ENCODE measurements at regions not wholly inside any gene's neighbourhood (a gene's known extent, or its start where the extent isn't known, plus 50 kb on each side); places are given as distances from the start of the nearest gene placed in this dataset.
"Not testable (repeated sequence)": the region's sequence is repeated elsewhere in the genome, so short reads cannot be mapped to it uniquely, and the experiment has no call there.

DNA sequence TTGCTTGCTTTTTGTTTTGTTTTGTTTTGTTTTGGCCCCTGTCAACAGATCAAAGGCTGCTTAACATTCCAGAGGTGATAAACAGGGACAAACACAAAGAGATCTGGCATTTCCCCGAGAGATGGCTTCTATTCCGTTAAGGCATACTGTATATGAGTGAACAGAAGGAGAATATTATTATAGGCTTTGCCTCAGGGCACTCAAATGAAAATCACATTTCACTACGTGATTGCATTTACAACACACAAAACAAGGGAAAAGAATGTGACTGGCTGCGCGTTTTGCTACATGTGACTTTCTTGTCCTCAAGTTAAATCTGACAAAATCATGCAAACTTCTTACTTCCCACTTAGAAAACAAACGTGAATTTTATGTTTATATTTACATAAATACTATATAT, 1037.9 kb upstream of the DDX18 start:
- DNase-seq = no peak

DNA sequence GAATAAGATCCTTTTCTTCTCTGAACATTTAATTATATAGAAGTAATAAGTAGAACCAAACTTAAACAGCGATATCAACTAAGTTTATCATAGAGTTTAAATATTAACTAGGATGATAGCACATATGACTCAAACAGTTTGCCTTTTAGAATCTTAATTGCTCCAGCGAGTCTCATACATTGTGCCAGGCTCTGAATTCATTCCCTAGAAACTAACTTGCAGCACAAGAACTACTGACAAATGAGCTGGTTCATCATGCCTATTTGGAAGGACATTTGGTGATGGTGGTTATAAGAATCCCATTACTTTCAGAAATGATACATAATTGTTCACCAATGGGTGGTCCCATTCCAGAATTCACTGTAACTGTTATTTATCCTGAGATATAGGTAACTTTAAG, 1026.6 kb upstream of the DDX18 start:
- DNase-seq = no peak

DNA sequence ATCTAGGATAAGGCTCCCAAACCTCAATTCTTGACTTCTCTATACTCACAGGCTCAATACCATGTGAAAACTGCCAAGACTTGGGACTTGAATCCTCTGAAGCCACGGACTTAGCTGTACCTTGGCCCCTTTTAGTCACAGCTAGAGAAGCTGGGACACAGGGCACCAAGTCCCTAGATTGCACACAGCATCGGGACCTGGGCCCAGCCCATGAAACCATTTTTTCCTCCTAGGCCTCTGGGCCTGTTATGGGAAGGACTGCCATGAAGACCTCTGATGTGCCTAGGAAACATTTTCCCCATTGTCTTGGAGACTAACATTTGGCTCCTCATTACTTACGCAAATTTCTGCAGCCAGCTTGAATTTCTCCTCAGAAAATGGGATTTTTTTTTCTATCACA, 1011.8 kb upstream of the DDX18 start:
- no peak for DNase-seq

DNA sequence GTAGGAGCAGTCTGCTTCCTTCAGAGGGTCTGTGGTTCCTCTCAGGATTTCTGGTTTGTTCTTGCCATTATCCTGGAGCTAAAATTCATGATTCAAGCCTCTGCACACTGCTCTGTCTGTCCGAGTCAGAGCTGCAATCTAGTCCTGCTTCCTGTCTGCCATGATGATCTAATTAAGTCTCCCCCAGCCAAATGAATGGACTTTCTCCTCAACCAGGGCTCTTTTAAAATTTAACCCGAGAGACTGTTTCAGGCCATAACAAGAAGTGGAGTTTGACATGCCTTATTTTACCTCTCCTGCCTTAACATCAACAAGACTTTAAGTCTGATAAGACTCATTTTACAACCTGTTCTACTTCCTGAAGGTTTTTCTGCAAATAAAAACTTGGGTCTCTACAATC, 1009.6 kb upstream of the DDX18 start:
- no peak for DNase-seq

DNA sequence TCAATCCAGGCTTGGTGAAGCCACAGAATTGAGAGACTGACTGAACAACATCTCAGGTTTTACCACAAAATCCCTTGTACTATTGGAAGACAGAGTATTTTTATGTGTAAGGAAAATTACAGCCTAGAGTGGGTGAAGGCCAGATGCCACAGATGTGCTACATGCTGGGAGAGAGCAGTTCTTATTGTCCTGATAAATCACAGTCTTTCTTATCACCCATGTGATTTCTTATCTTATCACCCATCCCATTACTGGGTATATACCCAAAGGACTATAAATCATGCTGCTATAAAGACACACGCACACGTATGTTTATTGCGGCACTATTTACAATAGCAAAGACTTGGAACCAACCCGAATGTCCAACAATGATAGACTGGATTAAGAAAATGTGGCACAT, 1008.0 kb upstream of the DDX18 start:
- not testable (repeated sequence) for DNase-seq

DNA sequence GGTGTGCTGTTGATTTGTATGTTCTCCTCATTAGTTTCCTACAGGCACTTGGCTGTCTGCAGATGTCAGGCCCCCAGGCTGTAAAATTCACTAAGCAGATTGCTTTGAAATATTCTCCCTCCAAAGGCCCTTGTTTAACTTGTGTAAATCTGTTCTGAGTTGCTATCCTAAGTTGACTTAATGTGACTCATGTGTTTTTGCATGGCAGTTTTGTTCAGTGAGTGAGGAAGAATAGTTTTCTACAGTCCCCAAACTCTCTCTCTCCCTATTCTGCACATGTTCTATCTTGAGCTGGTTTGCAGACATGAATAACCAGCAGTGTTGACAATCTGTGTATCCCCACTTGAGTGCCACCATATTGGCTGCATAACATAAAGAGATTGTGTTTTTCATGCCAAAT, 1005.4 kb upstream of the DDX18 start:
- no peak for DNase-seq

DNA sequence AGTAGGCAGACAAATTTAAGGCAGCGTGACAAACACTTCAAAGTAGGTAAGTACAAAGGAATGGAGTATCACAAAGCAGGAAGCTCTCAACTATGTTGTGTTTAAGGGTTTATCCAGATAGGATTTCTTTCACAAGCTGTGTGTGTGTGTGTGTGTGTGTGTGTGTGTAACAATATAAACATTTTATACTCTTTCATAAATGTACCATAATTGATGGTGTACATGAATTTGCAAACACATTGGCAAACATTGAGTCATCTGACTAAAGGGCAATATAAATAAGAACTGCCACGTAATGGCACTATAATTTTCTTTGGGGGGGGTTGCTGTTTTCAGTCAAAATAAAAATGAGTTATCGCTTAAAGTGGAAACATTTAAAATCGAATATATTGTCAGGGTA, 1004.4 kb upstream of the DDX18 start:
- DNase-seq = no peak

DNA sequence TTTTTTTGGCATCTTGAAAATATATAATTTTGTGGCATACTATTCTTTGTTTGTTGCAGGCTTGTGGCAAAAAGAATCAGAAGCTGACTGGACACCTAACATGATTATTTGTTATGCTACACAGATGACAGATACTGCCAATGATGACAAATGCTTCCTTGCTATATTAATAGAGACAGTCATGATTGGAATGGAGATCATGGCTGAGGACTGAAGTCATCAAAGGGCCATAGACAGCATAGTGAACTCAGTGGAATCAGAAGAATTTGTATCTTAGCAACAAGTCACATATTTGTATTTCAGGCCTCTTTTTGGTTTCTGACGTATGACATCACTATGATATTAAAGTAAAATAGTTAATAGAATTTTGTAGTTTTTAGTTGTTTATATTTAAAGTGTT, 1003.8 kb upstream of the DDX18 start:
- DNase-seq = no peak

DNA sequence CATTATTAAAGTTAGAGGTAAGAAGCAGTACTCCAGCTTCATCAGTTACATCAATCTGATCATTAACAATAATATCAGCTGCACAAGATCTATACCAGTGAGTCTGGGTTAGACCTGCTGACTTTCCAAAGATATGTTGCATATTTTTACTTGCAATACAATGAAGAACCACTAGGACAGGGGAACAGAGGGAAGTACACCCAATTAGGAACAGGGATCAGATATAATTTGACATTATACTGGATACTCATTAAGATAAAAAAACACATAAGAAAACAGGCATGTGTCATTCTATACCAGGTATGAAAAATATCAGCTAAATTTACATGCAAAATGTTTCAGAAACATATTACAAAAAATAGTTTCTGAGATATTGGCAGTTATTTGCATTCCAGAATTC, 995.1 kb upstream of the DDX18 start:
- no peak for DNase-seq

DNA sequence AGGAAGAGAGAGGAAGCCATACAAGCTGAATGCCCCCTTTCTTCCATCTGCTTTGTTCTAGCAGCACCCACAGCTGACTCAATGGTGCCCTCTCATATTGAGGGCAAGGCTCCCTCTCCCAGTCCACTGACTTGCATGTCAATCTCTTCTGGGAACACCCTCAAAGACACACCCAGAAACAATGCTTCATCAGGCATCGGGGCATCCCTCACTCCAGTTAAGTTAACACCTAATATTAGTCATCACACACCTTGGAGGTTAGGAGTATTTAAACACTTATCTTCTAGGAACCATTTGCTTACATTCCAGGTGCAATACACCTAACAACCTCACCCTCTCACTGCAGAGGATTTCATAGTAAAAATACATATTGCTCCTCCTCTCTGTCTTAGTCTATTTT, 993.5 kb upstream of the DDX18 start:
- DNase-seq = no peak

DNA sequence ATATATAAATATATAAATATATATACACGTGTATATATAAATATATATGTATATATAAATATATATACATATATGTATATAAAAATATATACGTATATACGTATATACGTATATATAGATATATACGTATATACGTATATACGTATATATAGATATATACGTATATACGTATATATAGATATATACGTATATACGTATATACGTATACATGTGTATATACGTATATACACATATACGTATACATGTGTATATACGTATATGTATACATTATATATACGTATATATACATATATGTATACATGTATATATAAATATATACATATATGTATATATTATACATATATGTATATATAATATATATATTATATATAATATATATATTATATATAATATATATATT, 984.9 kb upstream of the DDX18 start:
- not testable (repeated sequence) for DNase-seq

DNA sequence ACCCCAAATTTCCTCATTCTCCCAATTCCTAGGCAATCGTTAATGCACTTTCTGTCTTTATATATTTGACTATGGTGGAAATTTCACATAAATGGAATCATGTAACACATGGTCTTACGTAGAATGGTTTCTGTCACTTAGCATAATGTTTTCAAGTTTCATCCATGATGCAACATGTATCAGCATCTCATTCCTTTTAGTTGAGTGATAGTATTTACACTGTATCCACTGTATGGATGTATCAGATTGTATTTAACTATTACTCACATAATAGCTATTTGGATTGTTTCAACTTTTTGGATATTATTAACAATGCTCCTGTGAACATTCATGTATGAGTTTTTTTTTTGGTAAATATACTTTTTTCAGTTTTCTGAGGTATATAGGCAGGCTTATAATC, 982.3 kb upstream of the DDX18 start:
- DNase-seq = no peak

DNA sequence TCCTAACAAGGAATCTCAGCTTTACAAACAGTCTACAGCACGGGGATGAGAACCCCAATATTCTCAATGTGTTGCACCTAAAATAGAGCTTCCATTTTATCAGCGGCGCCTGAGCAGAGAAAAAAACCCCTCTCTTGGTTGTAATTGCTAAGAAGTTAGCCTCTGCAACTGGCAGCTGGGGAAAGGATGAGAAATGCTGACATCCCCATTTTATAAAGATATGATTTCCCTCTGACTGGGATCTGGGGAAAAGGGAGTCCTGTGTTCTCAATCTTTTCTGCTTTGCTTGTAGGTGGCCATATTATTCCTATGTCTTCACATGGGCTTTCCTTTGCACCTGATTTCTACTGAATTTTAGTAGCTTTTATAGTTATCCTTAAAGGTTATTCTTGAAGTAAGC, 981.4 kb upstream of the DDX18 start:
- DNase-seq = no peak

DNA sequence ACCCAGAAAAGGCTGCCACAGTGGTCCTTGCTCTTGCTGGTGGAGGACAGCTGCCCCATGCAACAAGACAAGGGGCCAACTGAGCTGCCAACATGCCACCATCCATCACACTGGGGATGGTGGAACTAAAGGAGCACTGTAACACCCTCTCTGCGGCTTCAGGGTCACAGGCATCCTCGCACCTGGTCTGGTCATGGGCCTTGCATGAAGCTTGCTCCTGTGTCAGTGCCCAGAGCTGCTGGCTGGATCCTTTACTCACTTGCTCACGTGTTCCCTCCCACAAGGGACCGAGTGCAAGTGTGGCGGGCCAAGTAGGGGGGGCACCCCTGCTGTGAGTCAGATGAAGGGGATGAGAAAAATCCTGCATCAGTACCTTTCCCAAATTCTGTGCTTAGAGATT, 972.3 kb upstream of the DDX18 start:
- DNase-seq = no peak

DNA sequence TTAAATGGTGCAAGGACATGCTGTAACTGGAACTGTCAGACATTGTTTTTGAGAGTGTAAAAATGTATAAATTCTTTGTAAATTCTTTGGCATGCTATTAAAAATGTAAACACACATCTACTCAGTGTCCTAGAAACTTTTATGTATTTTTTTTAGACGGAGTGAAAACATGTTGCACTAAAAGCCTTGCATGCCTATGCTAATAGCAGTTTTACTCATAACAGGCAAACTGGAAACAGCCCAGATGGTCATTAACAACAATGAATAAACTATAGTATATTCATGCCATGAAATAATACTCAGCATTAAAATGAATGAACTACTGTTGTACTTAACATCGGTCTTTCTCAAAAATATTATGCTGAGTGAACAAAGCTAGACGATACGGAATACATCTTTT, 954.8 kb upstream of the DDX18 start:
- DNase-seq = no peak

DNA sequence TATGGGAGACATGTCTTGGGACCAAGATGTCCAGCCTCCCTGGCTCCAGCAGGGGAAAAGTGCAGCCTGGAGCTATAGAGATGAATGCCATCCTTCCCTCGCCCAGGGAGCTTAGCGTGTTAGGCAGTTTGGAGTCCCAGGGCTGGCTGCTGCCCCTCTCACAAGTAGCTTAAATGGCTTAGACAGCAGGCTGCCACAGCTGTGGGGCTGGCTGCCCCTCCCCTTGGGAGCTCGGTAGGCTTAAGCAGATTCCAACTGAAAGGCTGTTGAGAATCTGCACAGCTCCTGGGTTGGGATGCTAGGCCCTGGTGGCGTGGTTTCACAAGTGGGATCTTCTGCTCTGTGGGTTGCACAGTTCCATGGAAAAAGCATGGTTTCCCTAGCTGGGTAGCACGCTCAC, 940.5 kb upstream of the DDX18 start:
- no peak for DNase-seq

DNA sequence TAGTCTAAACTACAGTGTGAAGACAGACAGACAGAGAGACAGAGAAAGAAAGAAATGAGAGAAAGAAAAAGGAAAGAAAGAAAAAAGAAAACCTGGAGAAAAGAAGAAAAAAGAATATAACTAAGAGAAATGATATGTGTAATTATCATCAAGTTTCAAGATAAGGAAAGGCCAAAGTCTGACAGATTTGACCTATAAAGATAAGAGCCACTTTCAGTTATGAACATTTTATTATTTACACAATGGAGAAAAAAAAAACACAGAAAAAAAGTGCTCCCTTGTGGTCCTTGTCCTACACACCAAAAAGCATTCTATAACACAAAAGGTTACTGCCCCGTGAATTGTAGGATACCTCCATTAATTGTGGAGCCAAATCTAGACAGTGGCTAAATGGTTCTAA, 937.2 kb upstream of the DDX18 start:
- DNase-seq = no peak

DNA sequence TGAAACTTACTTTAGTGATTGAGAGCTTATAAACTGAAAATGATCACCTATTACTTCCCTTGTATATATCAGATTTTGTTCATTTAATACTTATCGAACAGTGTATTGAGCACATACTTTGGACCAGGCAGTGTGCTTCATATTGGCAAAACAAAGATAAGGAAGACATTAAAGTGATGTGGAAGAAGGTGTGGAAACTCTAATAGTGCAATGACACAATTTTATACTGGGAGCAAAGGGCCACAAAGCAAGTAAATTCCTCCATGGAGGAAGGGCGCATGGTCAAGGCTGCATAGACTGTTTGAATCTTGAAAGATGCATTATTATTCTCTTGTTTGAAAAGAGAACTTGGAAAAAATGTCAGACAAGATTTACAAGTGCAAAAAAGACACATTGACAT, 936.5 kb upstream of the DDX18 start:
- no peak for DNase-seq

DNA sequence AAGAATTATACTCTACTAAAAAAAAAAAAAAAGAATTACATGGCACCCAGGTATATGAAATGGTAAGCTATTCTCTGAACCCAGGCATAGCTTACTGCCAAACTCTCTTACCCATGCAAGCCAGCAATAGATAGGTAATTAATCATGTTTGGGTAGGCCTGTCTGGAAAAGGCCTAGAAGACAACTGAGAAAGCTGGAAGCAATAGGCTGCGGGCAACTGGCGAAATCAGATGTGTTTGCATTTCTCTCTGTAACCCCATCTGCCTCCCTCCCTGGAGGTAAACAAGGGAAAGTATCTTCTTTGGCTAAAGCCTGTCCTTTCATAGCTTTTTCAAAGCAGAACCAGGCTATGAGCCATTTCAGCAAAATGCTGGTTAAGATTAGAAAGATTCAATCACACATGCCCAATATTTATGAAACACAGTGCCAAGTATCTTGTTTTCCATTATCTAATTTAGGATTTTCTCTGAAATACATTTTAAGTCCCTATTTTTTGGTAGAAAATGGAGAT, 934.8 kb upstream of the DDX18 start:
- DNase-seq = no peak

DNA sequence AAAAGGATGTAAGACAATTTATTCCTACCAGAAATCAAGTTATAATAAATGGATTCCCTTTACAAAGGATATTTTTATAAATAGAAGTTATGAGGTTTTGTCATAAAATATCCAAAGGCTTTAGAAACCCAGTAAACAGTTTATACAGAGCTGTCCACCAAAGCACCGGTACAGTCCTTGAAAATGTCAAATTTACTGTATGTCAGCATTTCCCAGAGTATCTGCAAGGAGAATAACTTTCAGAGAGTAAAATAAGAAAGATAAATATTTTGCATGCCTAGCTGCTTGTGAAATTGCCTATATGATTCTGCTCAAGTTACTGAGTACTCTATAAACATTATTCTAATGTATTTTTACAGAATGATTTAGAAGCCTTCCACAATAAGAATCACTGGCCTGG, 923.3 kb upstream of the DDX18 start:
- no peak for DNase-seq

DNA sequence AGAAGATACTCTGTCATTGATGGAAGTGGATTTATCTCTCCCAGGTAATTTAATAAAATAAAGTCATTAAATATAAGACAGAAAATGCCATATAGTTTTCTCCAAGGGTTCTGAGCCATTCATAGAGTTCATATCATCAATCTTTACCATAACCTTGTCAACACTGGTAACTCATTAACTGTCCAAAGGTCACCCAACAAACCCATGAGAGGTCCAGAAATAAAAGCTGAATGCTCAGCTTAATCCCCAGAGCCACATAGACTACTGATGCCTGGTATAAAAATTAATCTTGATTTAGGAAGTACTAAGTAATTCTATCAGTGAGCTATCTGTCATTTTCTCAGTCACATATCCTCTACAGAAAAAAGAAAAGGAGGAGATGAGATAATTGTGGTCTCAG, 903.0 kb upstream of the DDX18 start:
- no peak for DNase-seq

DNA sequence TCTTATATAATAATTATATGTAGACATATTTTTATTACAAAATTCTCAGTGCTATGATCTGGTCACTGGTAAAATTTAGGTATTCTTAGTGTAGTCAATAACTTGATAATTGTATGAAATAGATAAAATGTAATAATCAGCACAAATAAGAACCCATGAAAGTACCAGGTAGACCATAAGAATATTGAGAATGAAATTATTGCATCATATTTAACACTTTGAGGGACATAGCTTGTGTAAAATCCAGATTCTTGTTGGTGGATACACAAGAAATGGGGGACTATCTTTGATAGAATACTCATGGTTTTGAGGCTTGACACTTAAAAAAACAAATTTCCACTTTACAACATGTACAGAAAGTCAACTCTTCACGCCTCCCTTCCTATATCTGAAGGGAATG, 898.8 kb upstream of the DDX18 start:
- no peak for DNase-seq

DNA sequence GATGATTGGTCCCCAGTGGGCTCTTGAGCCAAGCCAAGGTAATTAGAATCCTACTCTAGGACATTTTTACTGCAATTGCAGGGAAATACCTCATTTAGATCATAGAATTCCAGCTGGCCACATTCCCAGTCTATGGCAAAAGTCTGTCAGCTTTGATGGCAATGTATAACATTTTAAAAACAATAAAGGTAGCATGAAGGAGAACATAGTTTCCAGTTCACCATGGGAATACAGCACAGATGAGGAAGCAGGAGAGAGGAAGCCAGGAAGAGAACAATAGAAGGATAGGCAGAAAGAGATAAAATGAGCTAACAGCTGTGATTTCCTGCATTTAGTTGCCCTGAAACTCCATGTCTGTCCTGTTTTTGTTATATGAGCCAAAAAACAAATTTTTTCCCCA, 897.3 kb upstream of the DDX18 start:
- no peak for DNase-seq

DNA sequence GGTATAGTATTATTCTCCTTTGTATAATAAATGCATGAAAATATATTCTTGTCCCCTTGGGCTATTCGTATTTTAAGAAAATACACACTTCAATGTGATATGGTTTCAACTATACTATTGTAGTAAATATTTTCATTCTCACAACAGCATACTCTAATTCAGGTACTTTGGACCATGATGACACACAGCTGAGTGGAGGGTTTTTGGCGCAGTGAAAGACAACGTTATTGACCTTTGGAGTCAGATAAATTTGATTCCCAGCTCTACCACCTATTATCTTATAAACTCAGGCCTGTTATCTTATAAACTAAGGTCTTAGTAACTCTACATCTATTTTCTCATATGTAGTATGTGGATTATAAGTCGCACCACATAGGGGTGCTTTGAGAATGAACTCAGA, 895.9 kb upstream of the DDX18 start:
- no peak for DNase-seq

DNA sequence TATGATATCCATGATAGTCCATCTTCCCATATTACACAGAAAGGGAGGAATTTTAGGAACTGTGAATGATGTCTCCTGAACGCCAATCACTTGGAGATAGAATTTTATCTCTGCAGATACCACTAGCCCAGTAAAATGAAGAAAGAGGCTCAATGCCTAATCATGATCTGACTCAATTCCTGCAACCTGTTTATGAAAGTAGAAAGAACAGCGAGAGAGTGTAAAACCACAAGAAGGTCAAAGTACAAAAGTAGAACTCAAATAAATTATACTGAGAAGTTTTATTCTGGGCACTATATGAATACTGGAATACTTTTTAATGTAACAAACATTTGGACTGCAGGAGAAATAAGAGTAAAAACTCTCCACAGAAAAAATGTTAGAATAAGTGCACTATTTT, 892.1 kb upstream of the DDX18 start:
- DNase-seq = no peak

DNA sequence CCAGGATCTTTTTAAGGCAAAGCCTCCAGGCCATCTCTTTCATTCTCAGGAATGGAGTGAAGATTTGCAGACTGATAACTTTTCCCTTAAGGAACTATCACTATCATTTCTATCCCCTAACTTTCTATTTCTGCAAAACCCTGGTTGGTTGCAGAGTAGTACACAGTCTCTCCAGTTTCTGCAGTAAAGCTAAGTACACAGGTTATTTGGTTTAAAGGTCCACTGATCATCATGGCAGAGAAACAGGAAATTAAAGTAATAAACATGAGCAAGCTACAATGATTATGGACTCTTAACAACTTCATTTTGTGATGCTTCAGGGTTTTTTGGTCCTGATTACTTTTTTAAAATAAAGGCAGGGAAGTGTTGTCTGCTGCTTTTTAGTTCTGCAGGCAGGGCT, 890.0 kb upstream of the DDX18 start:
- DNase-seq = no peak

Measured in retina (tissue), 1 donor.